WTC11 (cell line): ENCODE measurements at regions not wholly inside any gene's neighbourhood (a gene's known extent, or its start where the extent isn't known, plus 50 kb on each side); places are given as distances from the start of the nearest gene placed in this dataset.

Experiments
- ATAC-seq: fragments of 200-7000 bp; cut with Tn5 transposase; 2 replicates; pipeline ENCODE4 v1.10.0; 2021; ENCODE audit warnings: mild to moderate bottlenecking, moderate library complexity
- CTCF ChIA-PET: fragments of 300-600 bp; sonication (Branson Sonifier 250); formaldehyde crosslinking; loops from one replicate; lab custom pipeline; 2021; ENCODE audit warnings: antibody characterized with exemption; lab: Charles Lee
- POLR2A ChIA-PET: fragments of 350-600 bp; sonication (Branson Sonifier 250); formaldehyde crosslinking; loops from one replicate; lab custom pipeline; 2021; ENCODE audit warnings: antibody characterized with exemption; lab: Charles Lee
- DNase-seq: peaks from one replicate; pipeline ENCODE4 v3.0.0; 2021; ENCODE audit warnings: low spot score
- H3K27ac Mint-ChIP-seq: 2 replicates; pipeline ENCODE4 v1.8.0; 2021; ENCODE audit warnings: mixed read lengths
- H3K27me3 Mint-ChIP-seq: 2 replicates; pipeline ENCODE4 v1.8.0; 2021; ENCODE audit warnings: low read depth, mild to moderate bottlenecking, moderate library complexity, mixed read lengths
- H3K36me3 Mint-ChIP-seq: 2 replicates; pipeline ENCODE4 v1.8.0; 2021; ENCODE audit warnings: mixed read lengths
- H3K4me1 Mint-ChIP-seq: 2 replicates; pipeline ENCODE4 v1.8.0; 2022; ENCODE audit warnings: mixed read lengths
- H3K4me3 Mint-ChIP-seq: 2 replicates; pipeline ENCODE4 v1.8.0; 2021; ENCODE audit warnings: mild to moderate bottlenecking, moderate library complexity, mixed read lengths
- H3K9me3 Mint-ChIP-seq: 2 replicates; pipeline ENCODE4 v1.8.0; 2021; ENCODE audit warnings: mixed read lengths
- AFF4 ChIP-seq: sonication (generic); formaldehyde crosslinking; IDR thresholded peaks from 2 replicates; pipeline ENCODE4 v1.8.1; 2023; ENCODE audit warnings: mild to moderate bottlenecking, missing genetic modification reagents, borderline replicate concordance
- ATF3 ChIP-seq: sonication (generic); formaldehyde crosslinking; conservative IDR thresholded peaks from 2 replicates; pipeline ENCODE4 v1.8.1; 2022; ENCODE audit warnings: mild to moderate bottlenecking, missing genetic modification reagents
- CDX4 ChIP-seq: fragments of 250-450 bp; sonication (Bioruptor Pico); IDR thresholded peaks from 2 replicates; pipeline ENCODE4 v1.9.0; 2021; ENCODE audit warnings: moderate library complexity, mild to moderate bottlenecking, inconsistent platforms, borderline replicate concordance
- CREB1 ChIP-seq: sonication (generic); formaldehyde crosslinking; IDR thresholded peaks from 2 replicates; pipeline ENCODE4 v1.8.0; 2023; ENCODE audit warnings: mild to moderate bottlenecking, missing genetic modification reagents
- E2F5 ChIP-seq: sonication (generic); formaldehyde crosslinking; IDR thresholded peaks from 2 replicates; pipeline ENCODE4 v1.8.1; 2022; ENCODE audit warnings: mild to moderate bottlenecking, moderate library complexity, missing genetic modification reagents
- ELF4 ChIP-seq: sonication (generic); formaldehyde crosslinking; IDR thresholded peaks from 2 replicates; pipeline ENCODE4 v1.8.1; 2022; ENCODE audit warnings: low read depth, mild to moderate bottlenecking, moderate library complexity, missing genetic modification reagents
- ETV6 ChIP-seq: sonication (generic); formaldehyde crosslinking; IDR thresholded peaks from 2 replicates; pipeline ENCODE4 v1.8.1; 2022; ENCODE audit warnings: mild to moderate bottlenecking, missing genetic modification reagents
- FOXK1 ChIP-seq: sonication (generic); formaldehyde crosslinking; IDR thresholded peaks from 2 replicates; pipeline ENCODE4 v1.8.0; 2022; ENCODE audit warnings: mild to moderate bottlenecking, moderate library complexity, missing genetic modification reagents
- FOXP1 ChIP-seq: sonication (generic); formaldehyde crosslinking; IDR thresholded peaks from 2 replicates; pipeline ENCODE4 v1.8.0; 2022; ENCODE audit warnings: missing genetic modification reagents, mild to moderate bottlenecking, moderate library complexity, borderline replicate concordance
- FOXP4 ChIP-seq: sonication (generic); formaldehyde crosslinking; IDR thresholded peaks from 2 replicates; pipeline ENCODE4 v1.8.0; 2022; ENCODE audit warnings: mild to moderate bottlenecking, missing genetic modification reagents
- GABPB1 ChIP-seq: sonication (generic); formaldehyde crosslinking; IDR thresholded peaks from 2 replicates; pipeline ENCODE4 v1.8.1; 2023; ENCODE audit warnings: mild to moderate bottlenecking, missing genetic modification reagents
- GTF2I ChIP-seq: fragments of 250-450 bp; sonication (Bioruptor Pico); conservative IDR thresholded peaks from 2 replicates; pipeline ENCODE4 v1.4.0; 2021; ENCODE audit warnings: mild to moderate bottlenecking
- MLX ChIP-seq: sonication (generic); formaldehyde crosslinking; IDR thresholded peaks from 2 replicates; pipeline ENCODE4 v1.8.1; 2023; ENCODE audit warnings: mild to moderate bottlenecking, missing genetic modification reagents, moderate library complexity
- NFATC4 ChIP-seq: fragments of 250-450 bp; sonication (Bioruptor Pico); IDR thresholded peaks from 2 replicates; pipeline ENCODE4 v1.9.0; 2021; ENCODE audit warnings: mild to moderate bottlenecking
- NFE2L1 ChIP-seq: sonication (generic); formaldehyde crosslinking; IDR thresholded peaks from 2 replicates; pipeline ENCODE4 v1.8.1; 2023; ENCODE audit warnings: missing genetic modification reagents
- NR1H2 ChIP-seq: sonication (generic); formaldehyde crosslinking; IDR thresholded peaks from 2 replicates; pipeline ENCODE4 v1.9.0; 2021; ENCODE audit warnings: mild to moderate bottlenecking, moderate library complexity, missing genetic modification reagents
- OVOL2 ChIP-seq: fragments of 250-450 bp; sonication (Bioruptor Pico); IDR thresholded peaks from 2 replicates; pipeline ENCODE4 v1.9.0; 2021; ENCODE audit warnings: mild to moderate bottlenecking, borderline replicate concordance
- ZMAT4 ChIP-seq: fragments of 250-450 bp; sonication (Bioruptor Pico); IDR thresholded peaks from 2 replicates; pipeline ENCODE4 v1.9.0; 2021; ENCODE audit warnings: mild to moderate bottlenecking
- ZNF138 ChIP-seq: sonication (generic); formaldehyde crosslinking; conservative IDR thresholded peaks from 2 replicates; pipeline ENCODE4 v1.8.1; 2022; ENCODE audit warnings: mild to moderate bottlenecking, moderate library complexity, missing genetic modification reagents
- ZSCAN18 ChIP-seq: fragments of 250-450 bp; sonication (Bioruptor Pico); IDR thresholded peaks from 2 replicates; pipeline ENCODE4 v2.1.2; 2022; ENCODE audit warnings: mild to moderate bottlenecking, moderate library complexity

- TF ChIP-seq ZMAT4 (CRISPR knock-in tag) (no peak), OVOL2 (CRISPR knock-in tag) (no peak), GABPB1 (CRISPR knock-in tag) (no peak), MLX (no peak), CDX4 (no peak), FOXK1 (CRISPR knock-in tag) (no peak), NFE2L1 (CRISPR knock-in tag) (no peak), E2F5 (no peak), CREB1 (CRISPR knock-in tag) (no peak), NR1H2 (CRISPR knock-in tag) (no peak), ELF4 (CRISPR knock-in tag) (no peak), ATF3 (CRISPR knock-in tag) (no peak), NFATC4 (CRISPR knock-in tag) (no peak), GTF2I (no peak), FOXP4 (CRISPR knock-in tag) (no peak), AFF4 (no peak), ZNF138 (no peak), FOXP1 (CRISPR knock-in tag) (no peak), ETV6 (CRISPR knock-in tag) (no peak), ZSCAN18 (CRISPR knock-in tag) (no peak)
- TF ChIP-seq, all 79 proteins: peak for 0
- POLR2A ChIA-PET = no interaction called here
- Mint-ChIP-seq H3K9me3 (peaks cover 15% of the 10 kb centered on the region), H3K4me3 (no peak overlapping the region), H3K36me3 (no peaks in the 10 kb centered on the region), H3K27ac (no peak overlapping the region), H3K4me1 (no peaks in the 10 kb centered on the region), H3K27me3 (no peaks in the 10 kb centered on the region)
- CTCF ChIA-PET = no interaction called here
- ATAC-seq = no peak
- no peak for DNase-seq
These were observed 82.1 kb upstream of the SIPA1L2 start for GRCh38 chr1:232711996-232712395.
